ENCODE measurements at regions not wholly inside any gene's neighbourhood (a gene's known extent, or its start where the extent isn't known, plus 50 kb on each side); places are given as distances from the start of the nearest gene placed in this dataset.

DNA sequence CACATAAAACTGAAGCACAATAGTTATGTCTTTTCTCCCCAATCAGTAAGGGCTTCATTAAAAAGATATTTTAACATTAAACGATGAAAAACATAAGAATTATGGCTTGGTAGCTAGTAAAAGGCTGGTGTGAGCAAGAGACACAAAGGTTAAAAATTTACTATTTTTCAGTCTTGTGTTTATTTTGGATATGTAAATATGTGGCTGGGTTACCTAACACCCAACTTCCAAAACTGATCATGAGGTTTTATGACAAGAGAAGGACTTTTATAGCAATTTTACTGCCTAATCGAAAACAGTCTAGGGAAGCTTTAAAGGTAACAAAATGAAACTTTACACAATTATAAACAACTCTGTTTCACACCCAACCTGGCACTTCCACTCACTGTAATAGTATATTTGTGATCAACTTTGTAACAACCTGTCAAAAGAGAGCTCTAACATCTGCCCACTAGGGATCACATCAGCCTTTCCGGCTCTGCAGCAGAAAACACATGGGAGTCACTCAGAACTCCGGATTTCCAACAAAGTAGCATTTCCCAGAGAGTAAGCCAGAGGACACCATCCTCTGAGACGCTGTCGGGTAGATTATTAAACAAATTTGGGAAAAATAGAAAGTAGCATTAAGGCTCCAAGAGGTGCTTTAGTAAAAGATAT, 123.4 kb upstream of the C2CD4B start:
- Mint-ChIP-seq H3K36me3 (ENCODE audit: insufficient read depth, unreplicated experiment) (no peaks in the 10 kb centered on the region), H3K4me1 (ENCODE audit: low read depth, unreplicated experiment) (peaks cover 11% of the 10 kb centered on the region), H3K9me3 (ENCODE audit: low read depth, unreplicated experiment) (peaks cover 3% of the 10 kb centered on the region), H3K4me3 (ENCODE audit: low read depth, unreplicated experiment) (no peak overlapping the region), H3K27ac (ENCODE audit: unreplicated experiment) (no peak overlapping the region), H3K27me3 (ENCODE audit: unreplicated experiment) (no peaks in the 10 kb centered on the region)
- no peak for TF ChIP-seq CTCF (IDR thresholded peaks at IDR 0.05; ENCODE audit: unreplicated experiment)
- DNase-seq: no peak
- intact Hi-C loops (cut with micrococcal nuclease; ENCODE audit: unreplicated experiment): no loop called here
- CTCF ChIA-PET: no interaction called here
- no TSS peak for BruUV-seq (replicated peaks)

DNA sequence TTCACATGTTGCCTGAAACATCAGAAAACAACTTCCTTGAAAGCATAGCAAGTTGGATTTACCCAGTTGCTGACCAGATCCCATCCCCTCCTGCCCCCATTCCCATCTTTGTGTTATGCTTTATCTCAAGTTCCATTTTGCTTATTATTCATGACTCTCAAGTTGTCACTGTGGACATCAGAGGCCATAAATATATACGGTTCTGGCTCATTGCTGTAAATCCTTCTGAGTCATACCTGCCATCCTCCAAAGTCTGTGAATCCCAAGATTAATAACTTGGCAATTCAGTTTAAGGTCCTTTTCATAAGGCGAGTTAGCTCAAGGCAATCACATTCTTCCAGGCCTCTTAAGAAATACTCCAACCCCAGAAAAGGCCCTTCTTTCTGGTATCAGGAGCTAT, 126.2 kb upstream of the C2CD4B start:
- H3K36me3 Mint-ChIP-seq (ENCODE audit: insufficient read depth, unreplicated experiment): no peaks in the 10 kb centered on the region
- no peak overlapping the region for H3K4me3 Mint-ChIP-seq (ENCODE audit: low read depth, unreplicated experiment)
- H3K27ac Mint-ChIP-seq (ENCODE audit: unreplicated experiment): no peak overlapping the region
- H3K27me3 Mint-ChIP-seq (ENCODE audit: unreplicated experiment): no peaks in the 10 kb centered on the region
- no peak for TF ChIP-seq CTCF (IDR thresholded peaks at IDR 0.05; ENCODE audit: unreplicated experiment)
- intact Hi-C loops (cut with micrococcal nuclease; ENCODE audit: unreplicated experiment): no loop called here
- peaks cover 6% of the 10 kb centered on the region for H3K9me3 Mint-ChIP-seq (ENCODE audit: low read depth, unreplicated experiment)
- CTCF ChIA-PET: interaction anchor here (0.7 kb wide), 1 partner anchor 882 kb away, joined by 3 read pairs; no protein-coding TSS in a partner anchor
- BruUV-seq (replicated peaks): no TSS peak
- no peak for DNase-seq
- peaks cover 17% of the 10 kb centered on the region for H3K4me1 Mint-ChIP-seq (ENCODE audit: low read depth, unreplicated experiment)

- peaks cover 6% of the 10 kb centered on the region for H3K9me3 Mint-ChIP-seq (ENCODE audit: low read depth, unreplicated experiment)
- no TSS peak for BruUV-seq (replicated peaks)
- H3K4me3 Mint-ChIP-seq (ENCODE audit: low read depth, unreplicated experiment): no peak overlapping the region
- TF ChIP-seq CTCF (IDR thresholded peaks at IDR 0.05; ENCODE audit: unreplicated experiment): no peak
- peaks cover 6% of the 10 kb centered on the region for H3K4me1 Mint-ChIP-seq (ENCODE audit: low read depth, unreplicated experiment)
- DNase-seq: no peak
- no peaks in the 10 kb centered on the region for H3K27me3 Mint-ChIP-seq (ENCODE audit: unreplicated experiment)
- H3K27ac Mint-ChIP-seq (ENCODE audit: unreplicated experiment): no peak overlapping the region
- CTCF ChIA-PET: no interaction called here
- no peaks in the 10 kb centered on the region for H3K36me3 Mint-ChIP-seq (ENCODE audit: insufficient read depth, unreplicated experiment)
- intact Hi-C loops (cut with micrococcal nuclease; ENCODE audit: unreplicated experiment): no loop called here
Measured at GRCh38 chr15:62296756-62297507, 131.8 kb upstream of the C2CD4B start.

GRCh38 chr15:62297522-62297921, 132.4 kb upstream of the C2CD4B start:
- Mint-ChIP-seq H3K4me1 (ENCODE audit: low read depth, unreplicated experiment) (peaks cover 6% of the 10 kb centered on the region), H3K27me3 (ENCODE audit: unreplicated experiment) (no peaks in the 10 kb centered on the region), H3K27ac (ENCODE audit: unreplicated experiment) (no peak overlapping the region), H3K4me3 (ENCODE audit: low read depth, unreplicated experiment) (no peak overlapping the region), H3K36me3 (ENCODE audit: insufficient read depth, unreplicated experiment) (no peaks in the 10 kb centered on the region), H3K9me3 (ENCODE audit: low read depth, unreplicated experiment) (peaks cover 6% of the 10 kb centered on the region)
- BruUV-seq (replicated peaks): no TSS peak
- CTCF ChIA-PET: no interaction called here
- intact Hi-C loops (cut with micrococcal nuclease; ENCODE audit: unreplicated experiment): no loop called here
- no peak for DNase-seq
- TF ChIP-seq CTCF (IDR thresholded peaks at IDR 0.05; ENCODE audit: unreplicated experiment): no peak

Data from Calu3 (cell line).